ENCODE measurements at regions not wholly inside any gene's neighbourhood (a gene's known extent, or its start where the extent isn't known, plus 50 kb on each side); places are given as distances from the start of the nearest gene placed in this dataset.

- no peak overlapping the region for H2AK5ac ChIP-seq (ENCODE audit: low read depth, low read length)
- no peak overlapping the region for H3K56ac ChIP-seq (replicated peaks; ENCODE audit: insufficient read length, low read depth, low read length)
- H3K23me2 ChIP-seq (ENCODE audit: low read depth, low read length) = no peaks in the 10 kb centered on the region
- H4K91ac ChIP-seq (replicated peaks; ENCODE audit: insufficient read length, low read length) = no peak overlapping the region
- no peaks in the 10 kb centered on the region for H4K20me1 ChIP-seq (replicated peaks in 1 of 2; ENCODE audit: control insufficient read depth in 1 of 2, insufficient read depth in 2 of 2, low read length in 2 of 2)
- no peaks in the 10 kb centered on the region for H3K79me1 ChIP-seq (ENCODE audit: low read depth, low read length)
- 90% methylated on average over 8 of the region's 8 CpGs; no CpG with 5 or more reads in 1 of the 2 experiments for WGBS, 2 experiments (ENCODE audit: extremely low coverage in 1 of 2, insufficient coverage in 1 of 2, insufficient read length in 1 of 2, insufficient replicate concordance in 2 of 2, low coverage in 1 of 2, low lambda C conversion rate in 2 of 2, missing lambda C conversion rate in 1 of 2)
- H3K36me3 ChIP-seq (ENCODE audit: control insufficient read depth in 2 of 4, insufficient read depth in 4 of 4, low read length in 3 of 4) = no peaks in the 10 kb centered on the region
- H3K4me2 ChIP-seq (ENCODE audit: insufficient read depth in 1 of 2, low read depth in 2 of 2, low read length in 2 of 2) = no peak overlapping the region
- H4K5ac ChIP-seq (ENCODE audit: insufficient read length, low read depth, low read length) = no peak overlapping the region
- H3K79me2 ChIP-seq (ENCODE audit: control insufficient read depth in 1 of 2, insufficient read depth in 2 of 2, low read length in 2 of 2) = no peaks in the 10 kb centered on the region
- ChIA-PET CTCF (ENCODE audit: partially characterized antibody) (no interaction called here), POLR2A (ENCODE audit: partially characterized antibody) (no interaction called here)
- H3K9me3 ChIP-seq (ENCODE audit: insufficient read depth in 2 of 2, low read depth in 1 of 2, low read length in 1 of 2) = peaks cover 0 to 3% of the 10 kb centered on the region in 2 experiments; a peak in 1 of 4 replicates
- no peak overlapping the region for H3K14ac ChIP-seq (ENCODE audit: insufficient read length)
- H2AFZ ChIP-seq (ENCODE audit: low read length) = peak overlapping the region; percentile 81; the same call in 1 of the 2 replicates
- H2BK15ac ChIP-seq (ENCODE audit: low read length) = no peak overlapping the region
- H2BK120ac ChIP-seq (replicated peaks; ENCODE audit: low read depth, low read length) = no peak overlapping the region
- no peak overlapping the region for H2BK12ac ChIP-seq (ENCODE audit: low read depth, low read length)
- H3K4ac ChIP-seq (replicated peaks; ENCODE audit: insufficient read length, low read depth, low read length) = no peak overlapping the region
- H3K9ac ChIP-seq (replicated peaks in 1 of 4; ENCODE audit: extremely low read depth in 1 of 4, low read depth in 3 of 4, low read length in 3 of 4) = no peak overlapping the region
- H3K27ac ChIP-seq (ENCODE audit: low read depth, low read length) = no peak overlapping the region
- H2BK5ac ChIP-seq (ENCODE audit: low read depth, low read length) = no peak overlapping the region
- H4K8ac ChIP-seq (ENCODE audit: extremely low read depth, insufficient read depth, low read length) = no peak overlapping the region; the same call in 1 of the 2 replicates
- no peak overlapping the region for H3K23ac ChIP-seq (ENCODE audit: insufficient read length)
- 0 out of 2 replicates have a peak overlapping the region, but pooled peaks have one; percentile 13 for H2BK20ac ChIP-seq (ENCODE audit: low read length)
- no peak for FAIRE-seq
- H3K18ac ChIP-seq (ENCODE audit: extremely low read depth, low read length) = no peak overlapping the region
- no peak overlapping the region for H3K4me3 ChIP-seq (ENCODE audit: extremely low read depth in 1 of 4, insufficient read depth in 2 of 4, low read depth in 3 of 4, low read length in 4 of 4)
- H3K4me1 ChIP-seq (replicated peaks in 1 of 4; ENCODE audit: control insufficient read depth in 3 of 4, insufficient read depth in 4 of 4, low read length in 3 of 4) = no peaks in the 10 kb centered on the region
- no peaks in the 10 kb centered on the region for H3K27me3 ChIP-seq (replicated peaks in 1 of 4; ENCODE audit: control insufficient read depth in 3 of 4, extremely low read depth in 1 of 4, insufficient read depth in 3 of 4, low read length in 3 of 4)
- DNase-seq (ENCODE audit: low read depth in 1 of 2, low spot score in 2 of 2) = no peak
- TF ChIP-seq GABPA (IDR thresholded peaks at IDR 0.05; ENCODE audit: borderline replicate concordance, insufficient read depth, low read length) (no peak), MAX (IDR thresholded peaks at IDR 0.05) (no peak), BACH1 (IDR thresholded peaks at IDR 0.05; ENCODE audit: low read length) (no peak)
Observed at GRCh38 chr7:41459623-41460261, 243.1 kb downstream of the INHBA start.
